H1 (cell line): ENCODE measurements at regions not wholly inside any gene's neighbourhood (a gene's known extent, or its start where the extent isn't known, plus 50 kb on each side); places are given as distances from the start of the nearest gene placed in this dataset.

Experiments used
- CTCF ChIA-PET: fragments of 300-600 bp; sonication (Branson Sonifier 250); formaldehyde crosslinking; loops from one replicate; lab custom pipeline; 2021; ENCODE audit not compliant: partially characterized antibody; lab: Charles Lee
- POLR2A ChIA-PET: fragments of 300-600 bp; sonication (Branson Sonifier 250); formaldehyde crosslinking; loops from one replicate; lab custom pipeline; 2021; ENCODE audit warnings: inconsistent platforms; ENCODE audit not compliant: partially characterized antibody; lab: Charles Lee
- DNase-seq, 2 experiments: peaks; one replicate each; pipeline versions ENCODE4 v3.0.0 to v3.0.0-alpha.2; 2010 to 2022; ENCODE audit warnings: low spot score in 2 of 2, low read depth in 1 of 2, mixed read lengths in 1 of 2
- FAIRE-seq: peaks from 2 replicates; lab custom pipeline; 2011; peaks lifted over from hg19 to GRCh38; lab: Jason Lieb, UNC
- H2AFZ ChIP-seq: 2 replicates; pipeline ENCODE4 v1.8.1; 2012; ENCODE audit warnings: low read length, inconsistent platforms
- H2AK5ac ChIP-seq: 2 replicates; pipeline ENCODE4 v1.6.1; 2013; ENCODE audit warnings: low read depth, low read length
- H2BK120ac ChIP-seq: replicated peaks from 2 replicates; pipeline ENCODE3; 2013; ENCODE audit warnings: low read depth, low read length, inconsistent platforms
- H2BK12ac ChIP-seq: 2 replicates; pipeline ENCODE4 v1.6.1; 2013; ENCODE audit warnings: low read depth, low read length
- H2BK15ac ChIP-seq: 2 replicates; pipeline ENCODE4 v1.6.1; 2013; ENCODE audit warnings: low read length
- H2BK20ac ChIP-seq: 2 replicates; pipeline ENCODE4 v1.6.1; 2013; ENCODE audit warnings: low read length
- H2BK5ac ChIP-seq: 2 replicates; pipeline ENCODE4 v1.6.1; 2013; ENCODE audit warnings: low read depth, low read length
- H3K14ac ChIP-seq: 2 replicates; pipeline ENCODE4 v1.6.1; 2013; ENCODE audit warnings: inconsistent platforms; ENCODE audit not compliant: insufficient read length
- H3K18ac ChIP-seq: 2 replicates; pipeline ENCODE4 v1.6.1; 2013; ENCODE audit warnings: low read length; ENCODE audit errors: extremely low read depth
- H3K23ac ChIP-seq: 2 replicates; pipeline ENCODE4 v1.6.1; 2013; ENCODE audit warnings: inconsistent platforms; ENCODE audit not compliant: insufficient read length
- H3K23me2 ChIP-seq: 2 replicates; pipeline ENCODE4 v1.6.1; 2013; ENCODE audit warnings: low read depth, low read length
- H3K27ac ChIP-seq: 2 replicates; pipeline ENCODE4 v1.6.1; 2011; ENCODE audit warnings: low read depth, low read length, inconsistent platforms
- H3K27me3 ChIP-seq, 4 experiments: replicated peaks in 1 of 4; 1 replicate in 1 of 4; 2 replicates in 3 of 4; pipeline versions ENCODE4 v1.6.1 to v1.8.1; 2011 to 2013; ENCODE audit warnings: low read length in 3 of 4, mild to moderate bottlenecking in 3 of 4, inconsistent platforms in 2 of 4, mixed read lengths in 2 of 4, moderate library complexity in 1 of 4; ENCODE audit not compliant: control insufficient read depth in 3 of 4, insufficient read depth in 3 of 4; ENCODE audit errors: extremely low read depth in 1 of 4
- H3K36me3 ChIP-seq, 4 experiments: 2 replicates each; pipeline versions ENCODE4 v1.6.1 to v1.8.1; 2011 to 2013; ENCODE audit warnings: mild to moderate bottlenecking in 4 of 4, low read length in 3 of 4, moderate library complexity in 2 of 4, control low read depth in 1 of 4, inconsistent platforms in 1 of 4; ENCODE audit not compliant: insufficient read depth in 4 of 4, control insufficient read depth in 2 of 4
- H3K4ac ChIP-seq: replicated peaks from 2 replicates; pipeline ENCODE3; 2013; ENCODE audit warnings: low read length, low read depth, mixed read lengths, inconsistent platforms; ENCODE audit not compliant: insufficient read length
- H3K4me1 ChIP-seq, 4 experiments: replicated peaks in 1 of 4; 1 replicate in 1 of 4; 2 replicates in 3 of 4; pipeline versions ENCODE4 v1.6.1 to v1.8.1; 2011 to 2013; ENCODE audit warnings: low read length in 3 of 4, inconsistent platforms in 2 of 4, mixed read lengths in 1 of 4; ENCODE audit not compliant: insufficient read depth in 4 of 4, control insufficient read depth in 3 of 4
- H3K4me2 ChIP-seq, 2 experiments: 2 replicates each; pipeline versions ENCODE4 v1.6.1 to v1.8.1; 2011 to 2013; ENCODE audit warnings: low read depth in 2 of 2, low read length in 2 of 2, control low read depth in 1 of 2, inconsistent platforms in 1 of 2, mild to moderate bottlenecking in 1 of 2; ENCODE audit not compliant: insufficient read depth in 1 of 2
- H3K4me3 ChIP-seq, 4 experiments: fragments of 200-600, 300-600 bp in 1 of 4; sonication (generic), shearing (Covaris generic), sonication (Bioruptor Twin) in 1 of 4; 2 replicates each; pipeline versions ENCODE4 v1.5.1 to v1.8.1; 2011 to 2016; ENCODE audit warnings: low read length in 4 of 4, low read depth in 3 of 4, control low read depth in 2 of 4, inconsistent platforms in 2 of 4, mild to moderate bottlenecking in 2 of 4, mixed read lengths in 1 of 4, moderate library complexity in 1 of 4; ENCODE audit not compliant: insufficient read depth in 2 of 4; ENCODE audit errors: extremely low read depth in 1 of 4
- H3K56ac ChIP-seq: replicated peaks from 2 replicates; pipeline ENCODE3; 2013; ENCODE audit warnings: low read depth, mild to moderate bottlenecking, mixed read lengths, low read length, inconsistent platforms; ENCODE audit not compliant: insufficient read length
- H3K79me1 ChIP-seq: 2 replicates; pipeline ENCODE4 v1.6.1; 2013; ENCODE audit warnings: low read depth, low read length, control low read depth
- H3K79me2 ChIP-seq, 2 experiments: 2 replicates each; pipeline versions ENCODE4 v1.6.1 to v1.8.1; 2012 to 2013; ENCODE audit warnings: low read length in 2 of 2, mild to moderate bottlenecking in 2 of 2, inconsistent platforms in 1 of 2; ENCODE audit not compliant: insufficient read depth in 2 of 2, control insufficient read depth in 1 of 2
- H3K9ac ChIP-seq, 4 experiments: replicated peaks in 1 of 4; 1 replicate in 1 of 4; 2 replicates in 3 of 4; pipeline versions ENCODE4 v1.6.1 to v1.8.1; 2011 to 2013; ENCODE audit warnings: low read depth in 3 of 4, low read length in 3 of 4, control low read depth in 2 of 4, mild to moderate bottlenecking in 2 of 4, moderate library complexity in 2 of 4, inconsistent platforms in 1 of 4; ENCODE audit errors: extremely low read depth in 1 of 4
- H3K9me3 ChIP-seq, 2 experiments: 2 replicates each; pipeline versions ENCODE4 v1.6.1 to v1.8.1; 2012 to 2013; ENCODE audit warnings: mild to moderate bottlenecking in 2 of 2, moderate library complexity in 2 of 2, control low read depth in 1 of 2, inconsistent platforms in 1 of 2, low read depth in 1 of 2, low read length in 1 of 2, mixed read lengths in 1 of 2; ENCODE audit not compliant: insufficient read depth in 2 of 2
- H4K20me1 ChIP-seq, 2 experiments: replicated peaks in 1 of 2; 2 replicates each; pipeline versions ENCODE3 to v1.8.1; 2011 to 2013; ENCODE audit warnings: inconsistent platforms in 2 of 2, low read length in 2 of 2, mild to moderate bottlenecking in 1 of 2; ENCODE audit not compliant: insufficient read depth in 2 of 2, control insufficient read depth in 1 of 2
- H4K5ac ChIP-seq: 2 replicates; pipeline ENCODE4 v1.6.1; 2013; ENCODE audit warnings: low read length, low read depth, mixed read lengths, inconsistent platforms; ENCODE audit not compliant: insufficient read length
- H4K8ac ChIP-seq: 2 replicates; pipeline ENCODE4 v1.8.0; 2013; ENCODE audit warnings: mild to moderate bottlenecking, moderate library complexity, low read length, inconsistent platforms; ENCODE audit not compliant: insufficient read depth; ENCODE audit errors: extremely low read depth
- H4K91ac ChIP-seq: replicated peaks from 2 replicates; pipeline ENCODE3; 2013; ENCODE audit warnings: low read length, mixed read lengths, inconsistent platforms; ENCODE audit not compliant: insufficient read length
- POLR2AphosphoS5 ChIP-seq: IDR thresholded peaks from 2 replicates; pipeline ENCODE4 v1.6.1; 2011; ENCODE audit warnings: low read depth, low read length
- RXRA ChIP-seq: IDR thresholded peaks from 2 replicates; pipeline ENCODE4 v1.6.1; 2011; ENCODE audit warnings: low read depth, mild to moderate bottlenecking, low read length, moderate library complexity; ENCODE audit not compliant: insufficient read depth
- SP2 ChIP-seq: IDR thresholded peaks from 2 replicates; pipeline ENCODE4 v1.6.1; 2012; ENCODE audit warnings: mild to moderate bottlenecking, low read length, inconsistent platforms
- YY1 ChIP-seq: IDR thresholded peaks from 2 replicates; pipeline ENCODE4 v1.6.1; 2011; ENCODE audit warnings: low read depth, mild to moderate bottlenecking, low read length

GRCh38 chrX:26581091-26581490 lies 365.1 kb downstream of the MAGEB5 start:
- Histone ChIP-seq H2BK5ac (no peak overlapping the region), H3K56ac (no peak overlapping the region), H4K20me1 (no peaks in the 10 kb centered on the region), H3K27ac (no peak overlapping the region), H3K9me3 (no peaks in the 10 kb centered on the region), H3K18ac (no peak overlapping the region), H4K5ac (no peak overlapping the region), H3K23ac (no peak overlapping the region), H2BK120ac (no peak overlapping the region), H3K14ac (no peak overlapping the region), H2BK15ac (no peak overlapping the region), H3K4me3 (no peak overlapping the region), H4K8ac (no peak overlapping the region), H3K4ac (no peak overlapping the region), H3K9ac (no peak overlapping the region)
- POLR2A ChIA-PET = no interaction called here
- no peak for FAIRE-seq
- TF ChIP-seq YY1 (no peak), POLR2AphosphoS5 (no peak), RXRA (no peak), SP2 (no peak)
- TF ChIP-seq, all 59 proteins: peak for 0
- H4K91ac ChIP-seq = no peak overlapping the region
- no peak overlapping the region for H2BK12ac ChIP-seq
- H3K4me1 ChIP-seq = no peaks in the 10 kb centered on the region
- H2AFZ ChIP-seq = no peak overlapping the region
- H3K79me2 ChIP-seq = no peaks in the 10 kb centered on the region
- H3K36me3 ChIP-seq = no peaks in the 10 kb centered on the region
- CTCF ChIA-PET = no interaction called here
- H2AK5ac ChIP-seq = no peak overlapping the region
- H3K4me2 ChIP-seq = no peak overlapping the region
- no peak for DNase-seq
- H3K27me3 ChIP-seq = no peaks in the 10 kb centered on the region
- no peaks in the 10 kb centered on the region for H3K23me2 ChIP-seq
- H2BK20ac ChIP-seq = no peak overlapping the region
- H3K79me1 ChIP-seq = no peaks in the 10 kb centered on the region
